SK-N-SH treated with all-trans-retinoic acid at 6 μM for 48 hours (cell line): ENCODE measurements at regions not wholly inside any gene's neighbourhood (a gene's known extent, or its start where the extent isn't known, plus 50 kb on each side); places are given as distances from the start of the nearest gene placed in this dataset.

Source experiments
- ATAC-seq: fragments of 200-7000 bp; cut with Tn5 transposase; 3 replicates; pipeline ENCODE4 v1.9.1; 2020; ENCODE audit warnings: mild to moderate bottlenecking, moderate library complexity
- ARNTL ChIP-seq: fragments of 450-650 bp; formaldehyde crosslinking; IDR thresholded peaks from 2 replicates; pipeline ENCODE4 v1.5.0; 2020; ENCODE audit warnings: low read depth, mild to moderate bottlenecking, moderate library complexity, borderline replicate concordance
- BACH2 ChIP-seq: fragments of 250-450 bp; sonication (Bioruptor Pico); IDR thresholded peaks from 2 replicates; pipeline ENCODE4 v1.9.0; 2021; ENCODE audit warnings: mild to moderate bottlenecking, borderline replicate concordance
- CREB5 ChIP-seq: fragments of 250-450 bp; sonication (Bioruptor Pico); IDR thresholded peaks from 2 replicates; pipeline ENCODE4 v1.5.1; 2020; ENCODE audit warnings: low read depth, mild to moderate bottlenecking, moderate library complexity
- CSDC2 ChIP-seq: fragments of 250-450 bp; sonication (Bioruptor Pico); IDR thresholded peaks from 2 replicates; pipeline ENCODE4 v1.5.0; 2020; ENCODE audit warnings: mild to moderate bottlenecking, moderate library complexity
- CSRNP3 ChIP-seq: fragments of 250-450 bp; sonication (Bioruptor Pico); IDR thresholded peaks from 2 replicates; pipeline ENCODE4 v1.5.1; 2021; ENCODE audit warnings: mild to moderate bottlenecking, moderate library complexity
- ESRRG ChIP-seq: fragments of 250-450 bp; sonication (Bioruptor Pico); IDR thresholded peaks from 2 replicates; pipeline ENCODE4 v1.6.1; 2021; ENCODE audit warnings: mild to moderate bottlenecking
- GLIS3 ChIP-seq: fragments of 250-450 bp; sonication (Bioruptor Pico); IDR thresholded peaks from 2 replicates; pipeline ENCODE4 v1.5.0; 2020; ENCODE audit warnings: mild to moderate bottlenecking, moderate library complexity
- ISL1 ChIP-seq: fragments of 250-450 bp; sonication (Bioruptor Pico); IDR thresholded peaks from 2 replicates; pipeline ENCODE4 v2.1.2; 2022; ENCODE audit warnings: mild to moderate bottlenecking, moderate library complexity
- OSR1 ChIP-seq: fragments of 250-450 bp; sonication (Bioruptor Pico); IDR thresholded peaks from 2 replicates; pipeline ENCODE4 v1.8.0; 2022; ENCODE audit warnings: moderate library complexity, mild to moderate bottlenecking, inconsistent platforms
- PATZ1 ChIP-seq: fragments of 250-450 bp; sonication (Bioruptor Pico); IDR thresholded peaks from 2 replicates; pipeline ENCODE4 v1.8.0; 2020; ENCODE audit warnings: mild to moderate bottlenecking, moderate library complexity, borderline replicate concordance
- POU6F1 ChIP-seq: fragments of 250-450 bp; sonication (Bioruptor Pico); IDR thresholded peaks from 2 replicates; pipeline ENCODE4 v1.8.0; 2021; ENCODE audit warnings: low read depth, mild to moderate bottlenecking, moderate library complexity, borderline replicate concordance
- PPARA ChIP-seq: fragments of 250-450 bp; sonication (Bioruptor Pico); IDR thresholded peaks from 2 replicates; pipeline ENCODE4 v1.5.0; 2020; ENCODE audit warnings: mild to moderate bottlenecking, borderline replicate concordance
- RARB ChIP-seq: fragments of 250-450 bp; sonication (Bioruptor Pico); IDR thresholded peaks from 2 replicates; pipeline ENCODE4 v1.8.0; 2021; ENCODE audit warnings: mild to moderate bottlenecking, moderate library complexity
- SNAI2 ChIP-seq: fragments of 250-450 bp; sonication (Bioruptor Pico); IDR thresholded peaks from 2 replicates; pipeline ENCODE4 v1.5.0; 2020; ENCODE audit warnings: mild to moderate bottlenecking, moderate library complexity
- TCF4 ChIP-seq: fragments of 250-450 bp; sonication (Bioruptor Pico); IDR thresholded peaks from 2 replicates; pipeline ENCODE4 v1.8.0; 2021; ENCODE audit warnings: mild to moderate bottlenecking, moderate library complexity, borderline replicate concordance
- TOX ChIP-seq: fragments of 250-450 bp; sonication (Bioruptor Pico); IDR thresholded peaks from 2 replicates; pipeline ENCODE4 v1.8.0; 2021; ENCODE audit warnings: mild to moderate bottlenecking, moderate library complexity, borderline replicate concordance
- TSHZ2 ChIP-seq: fragments of 250-450 bp; sonication (Bioruptor Pico); IDR thresholded peaks from 2 replicates; pipeline ENCODE4 v1.5.0; 2020; ENCODE audit warnings: mild to moderate bottlenecking, moderate library complexity
- ZC3H10 ChIP-seq: fragments of 250-450 bp; sonication (Bioruptor Pico); IDR thresholded peaks from 2 replicates; pipeline ENCODE4 v1.5.1; 2021; ENCODE audit warnings: mild to moderate bottlenecking, moderate library complexity
- ZFP3 ChIP-seq: fragments of 250-450 bp; sonication (Bioruptor Pico); IDR thresholded peaks from 2 replicates; pipeline ENCODE4 v1.5.0; 2020; ENCODE audit warnings: mild to moderate bottlenecking, moderate library complexity
- ZFP30 ChIP-seq: fragments of 450-650 bp; formaldehyde crosslinking; IDR thresholded peaks from 2 replicates; pipeline ENCODE4 v1.5.0; 2022; ENCODE audit warnings: mild to moderate bottlenecking, moderate library complexity
- ZNF565 ChIP-seq: fragments of 450-650 bp; formaldehyde crosslinking; conservative IDR thresholded peaks from 2 replicates; pipeline ENCODE4 v1.5.0; 2020; ENCODE audit warnings: low read depth, mild to moderate bottlenecking, moderate library complexity
- ZNF70 ChIP-seq: fragments of 450-650 bp; formaldehyde crosslinking; IDR thresholded peaks from 2 replicates; pipeline ENCODE4 v1.5.0; 2020; ENCODE audit warnings: mild to moderate bottlenecking, moderate library complexity
- ZNF8 ChIP-seq: fragments of 450-650 bp; formaldehyde crosslinking; IDR thresholded peaks from 2 replicates; pipeline ENCODE4 v1.5.0; 2020; ENCODE audit warnings: mild to moderate bottlenecking, moderate library complexity

- TF ChIP-seq CREB5 (CRISPR knock-in tag) (no peak), ZNF70 (no peak), TCF4 (CRISPR knock-in tag) (no peak), RARB (CRISPR knock-in tag) (no peak), ISL1 (CRISPR knock-in tag) (no peak)
- TF ChIP-seq, all 23 proteins: peak for 0
Measured at GRCh38 chr2:205934443-205934842, 151.5 kb downstream of the INO80D start (continued).

- TF ChIP-seq OSR1 (CRISPR knock-in tag) (no peak), ZNF565 (CRISPR knock-in tag) (no peak), ISL1 (CRISPR knock-in tag) (no peak), CREB5 (CRISPR knock-in tag) (no peak), BACH2 (CRISPR knock-in tag) (no peak), ARNTL (CRISPR knock-in tag) (no peak), ZNF8 (CRISPR knock-in tag) (no peak), TOX (CRISPR knock-in tag) (no peak), POU6F1 (CRISPR knock-in tag) (no peak), TSHZ2 (CRISPR knock-in tag) (no peak), ESRRG (CRISPR knock-in tag) (no peak), RARB (CRISPR knock-in tag) (no peak), ZFP3 (no peak), CSDC2 (CRISPR knock-in tag) (no peak)
- no peak for ATAC-seq
Measured at GRCh38 chr2:205932861-205933260, 153.1 kb downstream of the INO80D start.

GRCh38 chr2:205931388-205931787 is 154.6 kb downstream of the INO80D start:
- no peak for ATAC-seq
- TF ChIP-seq CSRNP3 (CRISPR knock-in tag) (no peak), ZFP30 (CRISPR knock-in tag) (no peak), PPARA (CRISPR knock-in tag) (no peak), ESRRG (CRISPR knock-in tag) (no peak), RARB (CRISPR knock-in tag) (no peak), POU6F1 (CRISPR knock-in tag) (no peak), PATZ1 (no peak), CREB5 (CRISPR knock-in tag) (no peak), BACH2 (CRISPR knock-in tag) (no peak), SNAI2 (CRISPR knock-in tag) (no peak), ARNTL (CRISPR knock-in tag) (no peak), TOX (CRISPR knock-in tag) (no peak), ZNF565 (CRISPR knock-in tag) (no peak), GLIS3 (CRISPR knock-in tag) (no peak), ZC3H10 (CRISPR knock-in tag) (no peak), ZFP3 (no peak), ZNF8 (CRISPR knock-in tag) (no peak), OSR1 (CRISPR knock-in tag) (no peak)
